PC-3 (cell line): ENCODE measurements at regions not wholly inside any gene's neighbourhood (a gene's known extent, or its start where the extent isn't known, plus 50 kb on each side); places are given as distances from the start of the nearest gene placed in this dataset.

Experiments
- CTCF ChIP-seq: fragments of 300-600 bp; sonication (generic); conservative IDR thresholded peaks from 2 replicates; pipeline ENCODE4 v1.5.1; 2017; ENCODE audit warnings: antibody characterized with exemption, low read depth, mild to moderate bottlenecking, low read length
- EZH2 ChIP-seq: fragments of 300-600 bp; sonication (generic); IDR thresholded peaks from one replicate; pipeline ENCODE4 v1.6.1; 2017; ENCODE audit warnings: antibody characterized with exemption, mild to moderate bottlenecking, low read length; ENCODE audit not compliant: unreplicated experiment
- EZH2phosphoT487 ChIP-seq: fragments of 300-600 bp; sonication (generic); IDR thresholded peaks from 2 replicates; pipeline ENCODE4 v1.6.1; 2018; ENCODE audit warnings: mild to moderate bottlenecking, antibody characterized with exemption, low read length, borderline replicate concordance

- TF ChIP-seq EZH2: no peak
- TF ChIP-seq CTCF: no peak
- no peak for TF ChIP-seq EZH2phosphoT487
These were observed 665.0 kb upstream of the CBLB start for GRCh38 chr3:106533788-106534160.
